ENCODE measurements at regions not wholly inside any gene's neighbourhood (a gene's known extent, or its start where the extent isn't known, plus 50 kb on each side); places are given as distances from the start of the nearest gene placed in this dataset.

DNA sequence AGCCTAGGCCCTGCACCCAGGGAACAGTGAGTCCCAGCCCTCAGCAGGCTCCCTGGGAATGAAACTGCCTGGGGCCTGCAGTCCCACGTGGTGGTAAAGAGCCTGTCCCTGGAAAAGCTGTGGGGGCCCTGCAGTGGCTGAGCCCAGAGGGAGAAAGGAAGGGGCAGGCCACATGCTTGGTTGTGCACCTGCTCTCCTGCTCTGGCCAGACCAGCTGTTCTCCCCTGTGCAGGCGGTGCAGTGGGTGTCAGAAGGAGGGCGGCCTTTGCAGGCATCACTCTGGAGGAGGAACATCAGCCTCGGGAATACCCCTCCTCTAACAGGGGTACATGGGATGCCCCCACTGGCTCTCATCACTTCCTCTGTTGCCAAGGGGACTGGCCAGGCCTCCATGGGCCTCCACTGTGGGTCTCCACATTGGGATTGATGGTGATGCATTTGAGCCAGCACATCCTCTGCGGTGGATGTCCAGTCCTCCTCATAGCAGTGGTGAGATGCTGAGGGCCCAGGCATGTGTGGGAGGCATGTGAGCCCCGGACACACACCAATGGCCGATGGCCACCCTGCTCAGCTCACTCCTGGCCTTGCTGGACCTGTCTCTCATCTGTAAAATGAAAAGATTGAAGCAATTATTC, 690.4 kb downstream of the BRD1 start:
- TF ChIP-seq POLR2AphosphoS5 (IDR thresholded peaks at IDR 0.05; ENCODE audit: borderline replicate concordance, low read depth, low read length): no peak
- no peak for TF ChIP-seq EZH2 (IDR thresholded peaks at IDR 0.05)
- no peak for TF ChIP-seq FOXP2 (optimal IDR thresholded peaks at IDR 0.05; ENCODE audit: control extremely low read depth, extremely low read length, insufficient read depth)
